Hippocampal formation (tissue), 2 donors: ENCODE measurements at regions not wholly inside any gene's neighbourhood (a gene's known extent, or its start where the extent isn't known, plus 50 kb on each side); places are given as distances from the start of the nearest gene placed in this dataset.
A peak's percentile ranks its signal among the peaks of the same experiment; 100 is the strongest.

Experiments used
- DNase-seq, 2 donors: peaks; one replicate each; lab custom pipeline; 2025; lab: John Stamatoyannopoulos, UW

GRCh38 chr11:112513417-112513816 is 252.8 kb upstream of the PLET1 start:
- DNase-seq: no peak

GRCh38 chr11:112514011-112514740 is 253.5 kb upstream of the PLET1 start:
- DNase-seq: peak; percentile 42 to 77

GRCh38 chr11:112516261-112516660 is 255.6 kb upstream of the PLET1 start:
- DNase-seq: no peak

- no peak for DNase-seq
Measured at GRCh38 chr11:112516755-112517154, 256.1 kb upstream of the PLET1 start.

- DNase-seq: no peak
Measured at GRCh38 chr11:112518371-112518770, 257.7 kb upstream of the PLET1 start.

GRCh38 chr11:112519751-112520150 is 259.1 kb upstream of the PLET1 start:
- DNase-seq: no peak

GRCh38 chr11:112520354-112520753 is 259.7 kb upstream of the PLET1 start:
- no peak for DNase-seq

GRCh38 chr11:112522536-112522935 is 261.9 kb upstream of the PLET1 start:
- no peak for DNase-seq

- no peak for DNase-seq
Measured at GRCh38 chr11:112523031-112523430, 262.4 kb upstream of the PLET1 start.

- peak; percentile 79 to 84 for DNase-seq
Measured at GRCh38 chr11:112523477-112523876, 262.8 kb upstream of the PLET1 start.

- DNase-seq: peak in 1 of 2 donors; percentile 47
Measured at GRCh38 chr11:112523951-112524350, 263.3 kb upstream of the PLET1 start.

- no peak for DNase-seq
Measured at GRCh38 chr11:112524798-112525197, 264.1 kb upstream of the PLET1 start.

- no peak for DNase-seq
Measured at GRCh38 chr11:112525270-112525669, 264.6 kb upstream of the PLET1 start.

- no peak for DNase-seq
Measured at GRCh38 chr11:112525844-112526590, 265.4 kb upstream of the PLET1 start.

GRCh38 chr11:112526699-112527416 is 266.2 kb upstream of the PLET1 start:
- no peak for DNase-seq

- no peak for DNase-seq
Measured at GRCh38 chr11:112529071-112529470, 268.4 kb upstream of the PLET1 start.

- no peak for DNase-seq
Measured at GRCh38 chr11:112532506-112532905, 271.8 kb upstream of the PLET1 start.

GRCh38 chr11:112533682-112534081 is 273.0 kb upstream of the PLET1 start:
- no peak for DNase-seq

- DNase-seq: no peak
Measured at GRCh38 chr11:112534208-112534607, 273.5 kb upstream of the PLET1 start.

- no peak for DNase-seq
Measured at GRCh38 chr11:112537026-112537425, 276.4 kb upstream of the PLET1 start.

GRCh38 chr11:112537846-112538330 is 277.2 kb upstream of the PLET1 start:
- DNase-seq: no peak

- no peak for DNase-seq
Measured at GRCh38 chr11:112538534-112539280, 278.0 kb upstream of the PLET1 start.
